ENCODE measurements at regions not wholly inside any gene's neighbourhood (a gene's known extent, or its start where the extent isn't known, plus 50 kb on each side); places are given as distances from the start of the nearest gene placed in this dataset.

- TF ChIP-seq PBX3 (IDR thresholded peaks at IDR 0.05; ENCODE audit: insufficient replicate concordance, low read depth, low read length) (no peak), BHLHE40 (IDR thresholded peaks at IDR 0.05; ENCODE audit: borderline replicate concordance in 1 of 2, low read depth in 2 of 2, low read length in 1 of 2) (no peak)
Measured at GRCh38 chr14:22203036-22203435, 386.0 kb downstream of the DAD1 start (continued).

- no peaks in the 10 kb centered on the region for H3K36me3 ChIP-seq (ENCODE audit: control insufficient read depth in 2 of 2, insufficient read depth in 2 of 2, low read length in 1 of 2)
- no peak for DNase-seq (ENCODE audit: low read depth, low spot score)
- intact Hi-C loops (cut with micrococcal nuclease; ENCODE audit: unreplicated experiment) (loop anchor here (5.0 kb wide), 1 partner anchor 35 kb away; no protein-coding TSS in a partner anchor), in situ Hi-C loops (cut with MboI) (no loop called here)
- ChIA-PET POLR2A (no interaction called here), CTCF (interaction anchor here (0.8 to 4.3 kb wide), 24 partner anchors 9 to 224 kb away, joined by 3 to 27 read pairs (median 10); no protein-coding TSS in a partner anchor), SMC1A (ENCODE audit: uncharacterized antibody, unreplicated experiment) (interaction anchor here (1.1 to 3.5 kb wide), 6 partner anchors 9 to 117 kb away, joined by 3 to 24 read pairs (median 7); no protein-coding TSS in a partner anchor), RAD21 (ENCODE audit: unreplicated experiment) (interaction anchor here (1.1 to 2.1 kb wide), 4 partner anchors 25 to 269 kb away, joined by 3 to 10 read pairs (median 4); no protein-coding TSS in a partner anchor)
- no peaks in the 10 kb centered on the region for H3K79me2 ChIP-seq (ENCODE audit: control insufficient read depth, insufficient read depth, low read length)
- H3K4me1 ChIP-seq (ENCODE audit: control insufficient read depth, insufficient read depth, low read length) = no peaks in the 10 kb centered on the region
- H3K4me3 ChIP-seq = no peak overlapping the region
- ATAC-seq = no peak
- no TSS peak for BruUV-seq (replicated peaks)
- no peak overlapping the region for H3K4me2 ChIP-seq (ENCODE audit: control insufficient read depth, insufficient read depth)
- 0% methylated on average over 2 of the region's 2 CpGs for WGBS (ENCODE audit: insufficient coverage, insufficient replicate concordance, low lambda C conversion rate, missing lambda C conversion rate)
- FAIRE-seq = no peak
- H2AFZ ChIP-seq (ENCODE audit: control insufficient read depth, low read depth, low read length) = no peak overlapping the region
- H4K20me1 ChIP-seq (ENCODE audit: control insufficient read depth, insufficient read depth) = no peaks in the 10 kb centered on the region
- H3K9ac ChIP-seq (ENCODE audit: control insufficient read depth, insufficient read depth, low read length) = no peak overlapping the region
- TF ChIP-seq CEBPZ (IDR thresholded peaks at IDR 0.05; ENCODE audit: low read depth, low read length) = no peak
- no peaks in the 10 kb centered on the region; a peak in 1 of 4 replicates for H3K27me3 ChIP-seq (replicated peaks in 1 of 2; ENCODE audit: control insufficient read depth in 2 of 2, insufficient read depth in 2 of 2, low read length in 1 of 2)
- H3K27ac ChIP-seq (ENCODE audit: control insufficient read depth, insufficient read depth) = no peak overlapping the region
- H3K9me3 ChIP-seq (replicated peaks; ENCODE audit: control insufficient read depth, insufficient read depth, low read length) = no peaks in the 10 kb centered on the region; the same call in 2 of the 3 replicates
Measured at GRCh38 chr14:22202313-22202712, 386.7 kb downstream of the DAD1 start.
